Progenitor cell of endocrine pancreas (in vitro differentiated cells): ENCODE measurements at regions not wholly inside any gene's neighbourhood (a gene's known extent, or its start where the extent isn't known, plus 50 kb on each side); places are given as distances from the start of the nearest gene placed in this dataset.

ENCODE experiments used
- DNase-seq: peaks from one replicate; pipeline ENCODE4 v3.0.0; 2021; ENCODE audit warnings: low spot score; ENCODE audit not compliant: unreplicated experiment
- H3K27ac Mint-ChIP-seq: 2 replicates; pipeline ENCODE4 v1.8.0; 2021; ENCODE audit warnings: mild to moderate bottlenecking, moderate library complexity, mixed read lengths
- H3K27me3 Mint-ChIP-seq: 2 replicates; pipeline ENCODE4 v1.8.0; 2021; ENCODE audit warnings: mixed read lengths
- H3K36me3 Mint-ChIP-seq: 2 replicates; pipeline ENCODE4 v1.8.0; 2022; ENCODE audit warnings: mixed read lengths; ENCODE audit not compliant: insufficient read depth
- H3K4me1 Mint-ChIP-seq: 2 replicates; pipeline ENCODE4 v1.8.0; 2021; ENCODE audit warnings: low read depth, mixed read lengths
- H3K4me3 Mint-ChIP-seq: 2 replicates; pipeline ENCODE4 v1.8.0; 2021; ENCODE audit warnings: low read depth, mild to moderate bottlenecking, moderate library complexity, mixed read lengths
- H3K9me3 Mint-ChIP-seq: 2 replicates; pipeline ENCODE4 v1.8.0; 2021; ENCODE audit warnings: low read depth, mixed read lengths
- TF ChIP-seq, protein P1 (sequence below): fragments of 200-600 bp; sonication (generic); IDR thresholded peaks from one replicate; pipeline ENCODE4 v1.5.0; 2021; ENCODE audit warnings: antibody characterized with exemption, mild to moderate bottlenecking; ENCODE audit not compliant: unreplicated experiment

DNA sequence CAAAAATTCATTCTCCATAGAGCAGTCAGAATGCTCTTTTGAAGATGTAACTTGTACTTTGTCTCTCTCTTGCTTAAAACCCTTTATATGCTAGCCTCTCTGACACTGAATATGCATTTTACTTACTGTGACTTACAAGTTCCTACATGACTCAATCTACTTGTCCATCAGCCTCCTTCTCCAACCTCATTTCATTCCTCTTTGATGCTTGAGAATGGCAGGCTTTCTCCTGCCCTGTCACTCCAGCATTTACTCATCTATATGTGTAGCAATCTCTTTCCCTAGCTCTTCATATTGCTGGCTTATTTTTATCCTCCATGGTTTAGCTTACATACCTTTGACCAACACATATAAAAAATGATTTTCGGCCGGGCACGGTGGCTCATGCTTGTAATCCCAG is 561.9 kb downstream of the CCER1 start:
- Mint-ChIP-seq H3K9me3 (peaks cover 31% of the 10 kb centered on the region), H3K36me3 (peaks cover 4% of the 10 kb centered on the region), H3K27me3 (no peaks in the 10 kb centered on the region), H3K27ac (no peak overlapping the region), H3K4me1 (no peaks in the 10 kb centered on the region), H3K4me3 (no peak overlapping the region)
- TF ChIP-seq, protein P1, sequence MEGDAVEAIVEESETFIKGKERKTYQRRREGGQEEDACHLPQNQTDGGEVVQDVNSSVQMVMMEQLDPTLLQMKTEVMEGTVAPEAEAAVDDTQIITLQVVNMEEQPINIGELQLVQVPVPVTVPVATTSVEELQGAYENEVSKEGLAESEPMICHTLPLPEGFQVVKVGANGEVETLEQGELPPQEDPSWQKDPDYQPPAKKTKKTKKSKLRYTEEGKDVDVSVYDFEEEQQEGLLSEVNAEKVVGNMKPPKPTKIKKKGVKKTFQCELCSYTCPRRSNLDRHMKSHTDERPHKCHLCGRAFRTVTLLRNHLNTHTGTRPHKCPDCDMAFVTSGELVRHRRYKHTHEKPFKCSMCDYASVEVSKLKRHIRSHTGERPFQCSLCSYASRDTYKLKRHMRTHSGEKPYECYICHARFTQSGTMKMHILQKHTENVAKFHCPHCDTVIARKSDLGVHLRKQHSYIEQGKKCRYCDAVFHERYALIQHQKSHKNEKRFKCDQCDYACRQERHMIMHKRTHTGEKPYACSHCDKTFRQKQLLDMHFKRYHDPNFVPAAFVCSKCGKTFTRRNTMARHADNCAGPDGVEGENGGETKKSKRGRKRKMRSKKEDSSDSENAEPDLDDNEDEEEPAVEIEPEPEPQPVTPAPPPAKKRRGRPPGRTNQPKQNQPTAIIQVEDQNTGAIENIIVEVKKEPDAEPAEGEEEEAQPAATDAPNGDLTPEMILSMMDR = no peak
- no peak for DNase-seq

DNA sequence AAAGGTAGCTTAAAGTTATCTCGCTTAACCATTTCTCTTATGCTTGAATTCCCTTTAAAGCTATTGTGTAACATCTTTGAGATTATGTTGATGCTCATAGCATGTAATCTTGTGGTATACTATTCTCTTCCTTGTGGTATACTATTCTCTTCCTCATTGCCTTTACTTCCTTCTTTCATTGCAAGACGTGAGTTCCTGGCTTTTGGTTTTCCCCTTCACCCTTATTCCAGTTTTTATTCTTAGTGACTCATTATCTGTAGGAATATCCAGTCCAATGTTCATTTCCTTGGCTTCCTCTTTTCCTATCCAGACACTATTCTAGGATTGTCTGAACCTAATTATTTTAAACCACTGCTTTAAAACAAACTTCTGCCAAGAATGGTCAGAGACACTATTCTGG is 564.0 kb downstream of the CCER1 start:
- no peak overlapping the region for H3K4me3 Mint-ChIP-seq
- no peak for DNase-seq
- H3K27ac Mint-ChIP-seq = no peak overlapping the region
- H3K27me3 Mint-ChIP-seq = no peaks in the 10 kb centered on the region
- peaks cover under 1% of the 10 kb centered on the region for H3K36me3 Mint-ChIP-seq
- TF ChIP-seq, protein P1 = no peak
- no peaks in the 10 kb centered on the region for H3K4me1 Mint-ChIP-seq
- peaks cover 32% of the 10 kb centered on the region for H3K9me3 Mint-ChIP-seq

DNA sequence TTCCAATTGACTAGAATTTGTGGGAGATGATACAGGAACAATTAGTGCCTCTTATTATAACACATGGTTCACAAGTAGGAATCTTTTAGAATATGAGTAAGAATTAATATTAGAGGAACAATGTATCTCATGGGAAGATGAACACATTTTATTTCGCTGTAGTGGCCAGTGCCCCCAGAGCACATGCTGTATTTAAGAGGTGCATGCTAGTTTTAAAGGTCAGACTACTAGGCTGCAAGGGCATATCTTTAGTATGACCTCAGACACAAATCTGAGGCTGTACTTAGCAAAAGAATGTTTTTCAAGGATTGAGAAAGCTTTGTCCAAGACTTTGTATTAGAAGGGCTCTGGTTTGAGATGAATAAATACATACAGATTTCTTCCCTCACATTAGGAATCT is 586.9 kb downstream of the CCER1 start:
- Mint-ChIP-seq H3K9me3 (no peaks in the 10 kb centered on the region), H3K27me3 (no peaks in the 10 kb centered on the region), H3K27ac (no peak overlapping the region), H3K4me3 (no peak overlapping the region), H3K36me3 (no peaks in the 10 kb centered on the region), H3K4me1 (no peaks in the 10 kb centered on the region)
- TF ChIP-seq, protein P1 = no peak
- DNase-seq = no peak

DNA sequence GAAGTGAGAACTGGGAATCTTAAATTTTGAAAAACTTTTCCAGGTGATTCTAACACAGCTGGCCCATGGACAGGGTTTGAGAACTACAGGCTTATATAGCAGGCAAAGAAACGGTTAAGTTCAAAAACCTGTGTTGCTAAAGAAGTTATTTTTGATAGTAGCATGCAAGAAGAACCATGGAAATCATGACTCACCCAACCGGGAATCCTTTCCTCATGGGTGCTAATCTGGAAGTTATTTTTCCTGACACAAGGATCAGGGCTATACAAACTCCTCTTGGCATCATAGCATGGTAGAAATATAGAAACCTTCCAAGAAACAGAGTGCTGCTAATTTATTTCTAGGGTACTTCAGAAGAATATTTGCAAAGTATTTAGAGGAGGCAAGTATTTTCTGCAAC is 588.7 kb downstream of the CCER1 start:
- H3K27me3 Mint-ChIP-seq = no peaks in the 10 kb centered on the region
- no peak for DNase-seq
- H3K4me1 Mint-ChIP-seq = no peaks in the 10 kb centered on the region
- no peaks in the 10 kb centered on the region for H3K36me3 Mint-ChIP-seq
- TF ChIP-seq, protein P1 = no peak
- H3K9me3 Mint-ChIP-seq = no peaks in the 10 kb centered on the region
- H3K27ac Mint-ChIP-seq = no peak overlapping the region
- no peak overlapping the region for H3K4me3 Mint-ChIP-seq

DNA sequence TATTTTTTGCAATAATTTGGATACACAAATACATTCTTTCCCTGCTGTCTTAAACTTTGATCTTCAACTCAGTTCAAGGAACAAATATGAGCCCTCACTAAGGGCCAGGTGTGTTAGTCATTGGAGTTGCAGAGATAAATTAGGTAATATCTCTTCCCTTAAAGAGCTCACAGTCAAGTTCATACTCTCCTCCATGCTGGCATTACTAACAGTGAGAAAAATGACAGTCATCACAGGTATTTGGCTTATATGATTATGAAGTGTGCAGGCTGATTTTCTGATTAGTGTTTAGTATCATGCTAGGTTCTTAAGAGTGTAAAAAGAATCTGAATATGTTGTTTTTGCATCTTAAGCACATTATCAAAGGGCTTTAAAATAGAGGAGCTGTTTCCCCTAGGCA is 594.7 kb downstream of the CCER1 start:
- Mint-ChIP-seq H3K36me3 (no peaks in the 10 kb centered on the region), H3K27me3 (no peaks in the 10 kb centered on the region), H3K4me3 (no peak overlapping the region), H3K9me3 (no peaks in the 10 kb centered on the region), H3K4me1 (peaks cover 28% of the 10 kb centered on the region), H3K27ac (no peak overlapping the region)
- no peak for DNase-seq
- TF ChIP-seq, protein P1 = no peak
